WTC11 (cell line): ENCODE measurements at regions not wholly inside any gene's neighbourhood (a gene's known extent, or its start where the extent isn't known, plus 50 kb on each side); places are given as distances from the start of the nearest gene placed in this dataset.

Experiments
- ATAC-seq: fragments of 200-7000 bp; cut with Tn5 transposase; 2 replicates; pipeline ENCODE4 v1.10.0; 2021; ENCODE audit warnings: mild to moderate bottlenecking, moderate library complexity
- CTCF ChIA-PET: fragments of 300-600 bp; sonication (Branson Sonifier 250); formaldehyde crosslinking; loops from one replicate; lab custom pipeline; 2021; ENCODE audit warnings: antibody characterized with exemption; lab: Charles Lee
- POLR2A ChIA-PET: fragments of 350-600 bp; sonication (Branson Sonifier 250); formaldehyde crosslinking; loops from one replicate; lab custom pipeline; 2021; ENCODE audit warnings: antibody characterized with exemption; lab: Charles Lee
- DNase-seq: peaks from one replicate; pipeline ENCODE4 v3.0.0; 2021; ENCODE audit warnings: low spot score
- H3K27ac Mint-ChIP-seq: 2 replicates; pipeline ENCODE4 v1.8.0; 2021; ENCODE audit warnings: mixed read lengths
- H3K27me3 Mint-ChIP-seq: 2 replicates; pipeline ENCODE4 v1.8.0; 2021; ENCODE audit warnings: low read depth, mild to moderate bottlenecking, moderate library complexity, mixed read lengths
- H3K36me3 Mint-ChIP-seq: 2 replicates; pipeline ENCODE4 v1.8.0; 2021; ENCODE audit warnings: mixed read lengths
- H3K4me1 Mint-ChIP-seq: 2 replicates; pipeline ENCODE4 v1.8.0; 2022; ENCODE audit warnings: mixed read lengths
- H3K4me3 Mint-ChIP-seq: 2 replicates; pipeline ENCODE4 v1.8.0; 2021; ENCODE audit warnings: mild to moderate bottlenecking, moderate library complexity, mixed read lengths
- H3K9me3 Mint-ChIP-seq: 2 replicates; pipeline ENCODE4 v1.8.0; 2021; ENCODE audit warnings: mixed read lengths
- ATF2 ChIP-seq: sonication (generic); formaldehyde crosslinking; IDR thresholded peaks from 2 replicates; pipeline ENCODE4 v1.8.1; 2022; ENCODE audit warnings: low read depth, missing genetic modification reagents, borderline replicate concordance
- ATF6 ChIP-seq: sonication (generic); formaldehyde crosslinking; IDR thresholded peaks from 2 replicates; pipeline ENCODE4 v1.8.1; 2023; ENCODE audit warnings: mild to moderate bottlenecking, missing genetic modification reagents
- ELF4 ChIP-seq: sonication (generic); formaldehyde crosslinking; IDR thresholded peaks from 2 replicates; pipeline ENCODE4 v1.8.1; 2022; ENCODE audit warnings: low read depth, mild to moderate bottlenecking, moderate library complexity, missing genetic modification reagents
- EMX1 ChIP-seq: fragments of 250-450 bp; sonication (Bioruptor Pico); IDR thresholded peaks from 2 replicates; pipeline ENCODE4 v1.8.0; 2021; ENCODE audit warnings: mild to moderate bottlenecking
- GABPB1 ChIP-seq: sonication (generic); formaldehyde crosslinking; IDR thresholded peaks from 2 replicates; pipeline ENCODE4 v1.8.1; 2023; ENCODE audit warnings: mild to moderate bottlenecking, missing genetic modification reagents
- KAT7 ChIP-seq: sonication (generic); formaldehyde crosslinking; IDR thresholded peaks from 2 replicates; pipeline ENCODE4 v1.8.1; 2023; ENCODE audit warnings: missing genetic modification reagents, mild to moderate bottlenecking, borderline replicate concordance
- NFE2L1 ChIP-seq: sonication (generic); formaldehyde crosslinking; IDR thresholded peaks from 2 replicates; pipeline ENCODE4 v1.8.1; 2023; ENCODE audit warnings: missing genetic modification reagents
- NFYB ChIP-seq: sonication (generic); formaldehyde crosslinking; conservative IDR thresholded peaks from 2 replicates; pipeline ENCODE4 v1.8.0; 2022; ENCODE audit warnings: low read depth, missing genetic modification reagents
- NR1H2 ChIP-seq: sonication (generic); formaldehyde crosslinking; IDR thresholded peaks from 2 replicates; pipeline ENCODE4 v1.9.0; 2021; ENCODE audit warnings: mild to moderate bottlenecking, moderate library complexity, missing genetic modification reagents
- ZNF219 ChIP-seq: sonication (generic); formaldehyde crosslinking; IDR thresholded peaks from 2 replicates; pipeline ENCODE4 v1.8.0; 2023; ENCODE audit warnings: missing genetic modification reagents, mild to moderate bottlenecking, borderline replicate concordance
- ZNF232 ChIP-seq: sonication (generic); formaldehyde crosslinking; IDR thresholded peaks from 2 replicates; pipeline ENCODE4 v1.8.0; 2022; ENCODE audit warnings: mild to moderate bottlenecking, missing genetic modification reagents
- ZNF263 ChIP-seq: sonication (generic); formaldehyde crosslinking; IDR thresholded peaks from 2 replicates; pipeline ENCODE4 v1.8.1; 2022; ENCODE audit warnings: low read depth, mild to moderate bottlenecking, moderate library complexity, missing genetic modification reagents
- ZNF317 ChIP-seq: sonication (generic); formaldehyde crosslinking; IDR thresholded peaks from 2 replicates; pipeline ENCODE4 v1.8.1; 2023; ENCODE audit warnings: low read depth, mild to moderate bottlenecking, moderate library complexity, missing genetic modification reagents, borderline replicate concordance
- ZNF396 ChIP-seq: fragments of 250-450 bp; sonication (Bioruptor Pico); IDR thresholded peaks from 2 replicates; pipeline ENCODE4 v1.8.0; 2021; ENCODE audit warnings: mild to moderate bottlenecking, moderate library complexity, borderline replicate concordance
- ZNF416 ChIP-seq: fragments of 250-450 bp; sonication (Bioruptor Pico); IDR thresholded peaks from 2 replicates; pipeline ENCODE4 v1.9.0; 2021; ENCODE audit warnings: mild to moderate bottlenecking, inconsistent platforms
- TF ChIP-seq, protein P1 (sequence below): sonication (generic); formaldehyde crosslinking; IDR thresholded peaks from 2 replicates; pipeline ENCODE4 v1.8.1; 2022; ENCODE audit warnings: low read depth, mild to moderate bottlenecking, moderate library complexity, missing genetic modification reagents, borderline replicate concordance
- TF ChIP-seq, protein P2 (sequence below): sonication (generic); formaldehyde crosslinking; IDR thresholded peaks from 2 replicates; pipeline ENCODE4 v1.8.0; 2022; ENCODE audit warnings: mild to moderate bottlenecking, missing genetic modification reagents
- TF ChIP-seq, protein P3 (sequence below): sonication (generic); formaldehyde crosslinking; IDR thresholded peaks from 2 replicates; pipeline ENCODE4 v1.8.0; 2022; ENCODE audit warnings: missing genetic modification reagents
- TF ChIP-seq, protein P4 (sequence below): sonication (generic); formaldehyde crosslinking; IDR thresholded peaks from 2 replicates; pipeline ENCODE4 v1.8.1; 2023; ENCODE audit warnings: mild to moderate bottlenecking, moderate library complexity, missing genetic modification reagents
- TF ChIP-seq, protein P5 (sequence below): sonication (generic); formaldehyde crosslinking; IDR thresholded peaks from 2 replicates; pipeline ENCODE4 v1.8.1; 2023; ENCODE audit warnings: mild to moderate bottlenecking, missing genetic modification reagents, moderate library complexity
- TF ChIP-seq, protein P6 (sequence below): fragments of 250-450 bp; sonication (Bioruptor Pico); IDR thresholded peaks from 2 replicates; pipeline ENCODE4 v1.9.0; 2021; ENCODE audit warnings: moderate library complexity, mild to moderate bottlenecking, inconsistent platforms, borderline replicate concordance

DNA sequence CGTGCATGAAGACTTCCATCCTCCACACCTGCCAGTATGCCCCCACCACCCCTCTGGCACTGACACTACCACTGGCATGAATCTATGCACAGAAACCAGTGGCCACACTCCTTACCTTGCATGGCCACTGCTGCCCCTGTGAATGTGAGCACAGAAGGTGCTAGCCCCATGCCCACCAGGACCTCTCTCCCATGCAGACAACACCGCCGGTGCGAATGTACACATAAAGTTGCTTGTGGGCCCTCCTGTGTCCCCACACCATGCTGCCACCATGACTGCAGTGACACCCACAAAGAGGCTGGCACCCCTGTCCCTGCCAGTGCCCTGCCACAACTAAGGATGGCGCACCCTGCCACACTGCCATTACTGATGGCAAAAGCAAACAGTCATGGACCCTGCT, 289.5 kb upstream of the KCND2 start (continued):
- TF ChIP-seq ZNF416 (CRISPR knock-in tag) (no peak), ZNF263 (CRISPR knock-in tag) (no peak), NFYB (CRISPR knock-in tag) (no peak), NR1H2 (CRISPR knock-in tag) (no peak), ZNF396 (no peak), EMX1 (CRISPR knock-in tag) (no peak), ATF6 (no peak)
- TF ChIP-seq, protein P1, sequence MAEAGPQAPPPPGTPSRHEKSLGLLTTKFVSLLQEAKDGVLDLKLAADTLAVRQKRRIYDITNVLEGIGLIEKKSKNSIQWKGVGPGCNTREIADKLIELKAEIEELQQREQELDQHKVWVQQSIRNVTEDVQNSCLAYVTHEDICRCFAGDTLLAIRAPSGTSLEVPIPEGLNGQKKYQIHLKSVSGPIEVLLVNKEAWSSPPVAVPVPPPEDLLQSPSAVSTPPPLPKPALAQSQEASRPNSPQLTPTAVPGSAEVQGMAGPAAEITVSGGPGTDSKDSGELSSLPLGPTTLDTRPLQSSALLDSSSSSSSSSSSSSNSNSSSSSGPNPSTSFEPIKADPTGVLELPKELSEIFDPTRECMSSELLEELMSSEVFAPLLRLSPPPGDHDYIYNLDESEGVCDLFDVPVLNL (CRISPR knock-in tag): no peak

GRCh38 chr7:119984247-119984646, 288.7 kb upstream of the KCND2 start:
- Mint-ChIP-seq H3K9me3 (peaks cover 17% of the 10 kb centered on the region), H3K4me1 (no peaks in the 10 kb centered on the region), H3K27ac (no peak overlapping the region), H3K36me3 (peaks cover 2% of the 10 kb centered on the region; the same call in 1 of the 2 replicates), H3K4me3 (no peak overlapping the region), H3K27me3 (no peaks in the 10 kb centered on the region)
- POLR2A ChIA-PET: no interaction called here
- no peak for ATAC-seq
- DNase-seq: no peak
- CTCF ChIA-PET: no interaction called here
- TF ChIP-seq ZNF232 (CRISPR knock-in tag) (no peak), ELF4 (CRISPR knock-in tag) (no peak), GABPB1 (no peak), ATF2 (CRISPR knock-in tag) (no peak), NFE2L1 (no peak), KAT7 (CRISPR knock-in tag) (no peak), ZNF219 (CRISPR knock-in tag) (no peak), ZNF317 (CRISPR knock-in tag) (no peak)
- TF ChIP-seq, protein P2, sequence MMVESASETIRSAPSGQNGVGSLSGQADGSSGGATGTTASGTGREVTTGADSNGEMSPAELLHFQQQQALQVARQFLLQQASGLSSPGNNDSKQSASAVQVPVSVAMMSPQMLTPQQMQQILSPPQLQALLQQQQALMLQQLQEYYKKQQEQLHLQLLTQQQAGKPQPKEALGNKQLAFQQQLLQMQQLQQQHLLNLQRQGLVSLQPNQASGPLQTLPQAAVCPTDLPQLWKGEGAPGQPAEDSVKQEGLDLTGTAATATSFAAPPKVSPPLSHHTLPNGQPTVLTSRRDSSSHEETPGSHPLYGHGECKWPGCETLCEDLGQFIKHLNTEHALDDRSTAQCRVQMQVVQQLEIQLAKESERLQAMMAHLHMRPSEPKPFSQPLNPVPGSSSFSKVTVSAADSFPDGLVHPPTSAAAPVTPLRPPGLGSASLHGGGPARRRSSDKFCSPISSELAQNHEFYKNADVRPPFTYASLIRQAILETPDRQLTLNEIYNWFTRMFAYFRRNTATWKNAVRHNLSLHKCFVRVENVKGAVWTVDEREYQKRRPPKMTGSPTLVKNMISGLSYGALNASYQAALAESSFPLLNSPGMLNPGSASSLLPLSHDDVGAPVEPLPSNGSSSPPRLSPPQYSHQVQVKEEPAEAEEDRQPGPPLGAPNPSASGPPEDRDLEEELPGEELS (CRISPR knock-in tag): no peak
- TF ChIP-seq, protein P3, sequence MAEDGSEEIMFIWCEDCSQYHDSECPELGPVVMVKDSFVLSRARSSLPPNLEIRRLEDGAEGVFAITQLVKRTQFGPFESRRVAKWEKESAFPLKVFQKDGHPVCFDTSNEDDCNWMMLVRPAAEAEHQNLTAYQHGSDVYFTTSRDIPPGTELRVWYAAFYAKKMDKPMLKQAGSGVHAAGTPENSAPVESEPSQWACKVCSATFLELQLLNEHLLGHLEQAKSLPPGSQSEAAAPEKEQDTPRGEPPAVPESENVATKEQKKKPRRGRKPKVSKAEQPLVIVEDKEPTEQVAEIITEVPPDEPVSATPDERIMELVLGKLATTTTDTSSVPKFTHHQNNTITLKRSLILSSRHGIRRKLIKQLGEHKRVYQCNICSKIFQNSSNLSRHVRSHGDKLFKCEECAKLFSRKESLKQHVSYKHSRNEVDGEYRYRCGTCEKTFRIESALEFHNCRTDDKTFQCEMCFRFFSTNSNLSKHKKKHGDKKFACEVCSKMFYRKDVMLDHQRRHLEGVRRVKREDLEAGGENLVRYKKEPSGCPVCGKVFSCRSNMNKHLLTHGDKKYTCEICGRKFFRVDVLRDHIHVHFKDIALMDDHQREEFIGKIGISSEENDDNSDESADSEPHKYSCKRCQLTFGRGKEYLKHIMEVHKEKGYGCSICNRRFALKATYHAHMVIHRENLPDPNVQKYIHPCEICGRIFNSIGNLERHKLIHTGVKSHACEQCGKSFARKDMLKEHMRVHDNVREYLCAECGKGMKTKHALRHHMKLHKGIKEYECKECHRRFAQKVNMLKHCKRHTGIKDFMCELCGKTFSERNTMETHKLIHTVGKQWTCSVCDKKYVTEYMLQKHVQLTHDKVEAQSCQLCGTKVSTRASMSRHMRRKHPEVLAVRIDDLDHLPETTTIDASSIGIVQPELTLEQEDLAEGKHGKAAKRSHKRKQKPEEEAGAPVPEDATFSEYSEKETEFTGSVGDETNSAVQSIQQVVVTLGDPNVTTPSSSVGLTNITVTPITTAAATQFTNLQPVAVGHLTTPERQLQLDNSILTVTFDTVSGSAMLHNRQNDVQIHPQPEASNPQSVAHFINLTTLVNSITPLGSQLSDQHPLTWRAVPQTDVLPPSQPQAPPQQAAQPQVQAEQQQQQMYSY: no peak
- TF ChIP-seq, protein P4, sequence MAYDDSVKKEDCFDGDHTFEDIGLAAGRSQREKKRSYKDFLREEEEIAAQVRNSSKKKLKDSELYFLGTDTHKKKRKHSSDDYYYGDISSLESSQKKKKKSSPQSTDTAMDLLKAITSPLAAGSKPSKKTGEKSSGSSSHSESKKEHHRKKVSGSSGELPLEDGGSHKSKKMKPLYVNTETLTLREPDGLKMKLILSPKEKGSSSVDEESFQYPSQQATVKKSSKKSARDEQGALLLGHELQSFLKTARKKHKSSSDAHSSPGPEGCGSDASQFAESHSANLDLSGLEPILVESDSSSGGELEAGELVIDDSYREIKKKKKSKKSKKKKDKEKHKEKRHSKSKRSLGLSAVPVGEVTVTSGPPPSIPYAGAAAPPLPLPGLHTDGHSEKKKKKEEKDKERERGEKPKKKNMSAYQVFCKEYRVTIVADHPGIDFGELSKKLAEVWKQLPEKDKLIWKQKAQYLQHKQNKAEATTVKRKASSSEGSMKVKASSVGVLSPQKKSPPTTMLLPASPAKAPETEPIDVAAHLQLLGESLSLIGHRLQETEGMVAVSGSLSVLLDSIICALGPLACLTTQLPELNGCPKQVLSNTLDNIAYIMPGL (CRISPR knock-in tag): no peak
- TF ChIP-seq, protein P5, sequence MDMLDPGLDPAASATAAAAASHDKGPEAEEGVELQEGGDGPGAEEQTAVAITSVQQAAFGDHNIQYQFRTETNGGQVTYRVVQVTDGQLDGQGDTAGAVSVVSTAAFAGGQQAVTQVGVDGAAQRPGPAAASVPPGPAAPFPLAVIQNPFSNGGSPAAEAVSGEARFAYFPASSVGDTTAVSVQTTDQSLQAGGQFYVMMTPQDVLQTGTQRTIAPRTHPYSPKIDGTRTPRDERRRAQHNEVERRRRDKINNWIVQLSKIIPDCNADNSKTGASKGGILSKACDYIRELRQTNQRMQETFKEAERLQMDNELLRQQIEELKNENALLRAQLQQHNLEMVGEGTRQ (CRISPR knock-in tag): no peak
- TF ChIP-seq, protein P6, sequence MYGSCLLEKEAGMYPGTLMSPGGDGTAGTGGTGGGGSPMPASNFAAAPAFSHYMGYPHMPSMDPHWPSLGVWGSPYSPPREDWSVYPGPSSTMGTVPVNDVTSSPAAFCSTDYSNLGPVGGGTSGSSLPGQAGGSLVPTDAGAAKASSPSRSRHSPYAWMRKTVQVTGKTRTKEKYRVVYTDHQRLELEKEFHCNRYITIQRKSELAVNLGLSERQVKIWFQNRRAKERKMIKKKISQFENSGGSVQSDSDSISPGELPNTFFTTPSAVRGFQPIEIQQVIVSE: no peak
